Breast epithelium (tissue), 4 donors: ENCODE measurements at regions not wholly inside any gene's neighbourhood (a gene's known extent, or its start where the extent isn't known, plus 50 kb on each side); places are given as distances from the start of the nearest gene placed in this dataset.

Source experiments
- DNase-seq, 2 donors: peaks; one replicate each; pipeline ENCODE4 v3.0.0-alpha.2; 2019; ENCODE audit warnings: low spot score in 2 of 2
- H3K27ac ChIP-seq, 2 donors: fragments of 200-600 bp; sonication (generic) in 1 of 2; one replicate each; pipeline ENCODE4 v1.5.1; 2016 to 2019; ENCODE audit warnings: mild to moderate bottlenecking in 1 of 2
- H3K27me3 ChIP-seq, 2 donors: fragments of 200-600 bp; sonication (generic) in 1 of 2; one replicate each; pipeline versions ENCODE4 v1.5.1 to v1.6.0; 2017 to 2019; ENCODE audit warnings: control low read depth in 1 of 2, mild to moderate bottlenecking in 1 of 2
- H3K36me3 ChIP-seq: fragments of 200-600 bp; one replicate; pipeline ENCODE4 v1.5.1; 2019
- H3K4me1 ChIP-seq, 2 donors: fragments of 200-600 bp; sonication (generic); one replicate each; pipeline ENCODE4 v1.5.1; 2016 to 2019; ENCODE audit warnings: control low read depth in 1 of 2
- H3K4me3 ChIP-seq, 3 donors: fragments of 200-600 bp; sonication (generic); 1 replicate in 2 of 3; 2 replicates in 1 of 3; pipeline ENCODE4 v1.5.1; 2016 to 2019; ENCODE audit warnings: mild to moderate bottlenecking in 3 of 3, moderate library complexity in 2 of 3
- H3K9me3 ChIP-seq, 2 donors: fragments of 200-600 bp; sonication (generic) in 1 of 2; one replicate each; pipeline ENCODE4 v1.5.1; 2016 to 2019; ENCODE audit warnings: control low read depth in 1 of 2
- CTCF ChIP-seq, 3 donors: fragments of 450-650 bp; IDR thresholded peaks; one replicate each; pipeline ENCODE4 v1.5.1; 2016 to 2017; ENCODE audit warnings: antibody characterized with exemption in 3 of 3, mild to moderate bottlenecking in 3 of 3, moderate library complexity in 3 of 3
- POLR2A ChIP-seq: fragments of 450-650 bp; IDR thresholded peaks from one replicate; pipeline ENCODE4 v1.6.1; 2016; ENCODE audit warnings: antibody characterized with exemption, mild to moderate bottlenecking, moderate library complexity
- POLR2AphosphoS5 ChIP-seq, 3 donors: sonication (generic); formaldehyde crosslinking; IDR thresholded peaks; one replicate each; pipeline ENCODE4 v1.6.1; 2017; ENCODE audit warnings: antibody characterized with exemption in 3 of 3
- intact Hi-C: fragments of 100-400 bp; cut with DNase I; formaldehyde crosslinking; loops from one replicate; pipeline ENCODE4 v1.15.1; 2023; ENCODE audit warnings: low total_unique reads

DNA sequence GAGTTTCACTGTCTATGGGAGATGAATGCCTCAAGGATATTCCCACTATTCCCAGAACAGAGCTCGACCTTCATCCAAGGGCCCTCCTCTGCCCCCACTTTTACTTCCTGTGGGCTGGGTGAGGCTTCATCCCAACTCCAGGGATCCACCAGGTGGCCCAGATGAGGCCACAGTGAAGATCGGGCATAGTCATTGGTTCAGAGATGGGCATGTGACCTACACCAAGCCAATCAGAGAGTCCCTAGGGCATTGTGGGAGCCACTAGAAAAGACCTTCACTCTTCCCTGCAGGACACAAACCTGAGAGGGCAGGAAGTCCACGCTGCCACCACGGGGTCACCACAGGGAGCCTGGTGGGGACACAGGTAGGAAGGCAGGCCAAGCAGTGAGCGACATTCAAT is 72.9 kb upstream of the SLC22A16 start:
- Histone ChIP-seq H3K36me3 (no peaks in the 10 kb centered on the region), H3K4me3 (no peak overlapping the region), H3K9me3 (peaks cover 0 to 12% of the 10 kb centered on the region in 2 donors), H3K27ac (no peak overlapping the region), H3K4me1 (no peaks in the 10 kb centered on the region), H3K27me3 (no peaks in the 10 kb centered on the region)
- no peak for DNase-seq
- intact Hi-C loops = no loop called here
- TF ChIP-seq CTCF (IDR thresholded peaks at IDR 0.05) = no peak
- TF ChIP-seq POLR2AphosphoS5 (IDR thresholded peaks at IDR 0.05) = no peak
- no peak for TF ChIP-seq POLR2A

GRCh38 chr6:110548110-110548847 is 71.9 kb upstream of the SLC22A16 start:
- no peaks in the 10 kb centered on the region for H3K27me3 ChIP-seq
- H3K27ac ChIP-seq = peak overlapping the region in 1 of 2 donors; percentile 34
- no peak for DNase-seq
- TF ChIP-seq CTCF (IDR thresholded peaks at IDR 0.05) = no peak
- TF ChIP-seq POLR2A = no peak
- TF ChIP-seq POLR2AphosphoS5 (IDR thresholded peaks at IDR 0.05) = no peak
- no peaks in the 10 kb centered on the region for H3K36me3 ChIP-seq
- no peaks in the 10 kb centered on the region for H3K4me1 ChIP-seq
- H3K4me3 ChIP-seq = no peak overlapping the region
- H3K9me3 ChIP-seq = peaks cover 0 to 12% of the 10 kb centered on the region in 2 donors
- intact Hi-C loops = no loop called here

GRCh38 chr6:110547266-110547964 is 71.0 kb upstream of the SLC22A16 start:
- H3K4me1 ChIP-seq = peaks cover 0 to under 1% of the 10 kb centered on the region in 2 donors
- no peak overlapping the region for H3K4me3 ChIP-seq
- no peak for TF ChIP-seq CTCF (IDR thresholded peaks at IDR 0.05)
- TF ChIP-seq POLR2AphosphoS5 (IDR thresholded peaks at IDR 0.05) = no peak
- no peak for TF ChIP-seq POLR2A
- no peak for DNase-seq
- peak overlapping the region; percentile 63 to 76 for H3K27ac ChIP-seq
- peaks cover 0 to 12% of the 10 kb centered on the region in 2 donors for H3K9me3 ChIP-seq
- intact Hi-C loops = no loop called here
- no peaks in the 10 kb centered on the region for H3K36me3 ChIP-seq
- H3K27me3 ChIP-seq = no peaks in the 10 kb centered on the region

DNA sequence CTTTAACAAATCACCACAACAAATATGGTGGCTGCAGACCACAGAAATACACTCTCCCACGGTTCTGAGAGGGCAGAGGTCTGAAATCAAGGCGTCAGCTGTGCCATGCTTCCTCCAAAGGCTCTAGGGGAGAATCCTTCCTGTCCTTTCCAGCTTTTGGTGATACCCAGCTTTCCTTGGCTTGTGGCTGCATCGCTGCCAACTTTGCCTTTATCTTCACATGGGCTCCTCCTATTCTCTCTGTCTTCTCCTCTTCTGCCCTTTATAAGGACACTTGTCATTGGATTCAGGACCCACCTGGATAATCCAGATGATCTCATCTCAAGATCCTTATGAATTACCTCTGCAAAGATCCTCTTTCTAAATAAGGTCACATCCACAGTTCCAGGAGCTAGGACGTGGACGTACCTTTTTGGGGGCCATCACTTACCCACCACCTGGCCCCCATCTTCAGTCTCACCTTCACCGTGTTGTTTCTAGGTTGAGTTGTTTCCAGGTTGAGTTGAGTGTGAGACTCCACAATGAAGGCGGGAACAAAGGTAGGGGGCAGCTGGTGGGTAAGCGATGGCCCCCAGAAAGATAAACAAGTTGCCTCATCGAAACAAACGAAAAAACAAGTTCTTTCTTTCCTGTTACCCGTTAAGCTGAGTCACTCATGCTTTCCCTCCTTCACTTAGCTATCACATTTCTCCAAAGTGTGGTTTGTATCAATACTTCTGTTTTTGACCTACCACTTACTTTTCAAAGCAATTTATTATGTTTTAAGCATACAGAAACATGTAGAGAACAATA is 68.9 kb upstream of the SLC22A16 start:
- H3K27me3 ChIP-seq = no peaks in the 10 kb centered on the region
- no peak for TF ChIP-seq CTCF (IDR thresholded peaks at IDR 0.05)
- TF ChIP-seq POLR2A = no peak
- no peak for TF ChIP-seq POLR2AphosphoS5 (IDR thresholded peaks at IDR 0.05)
- H3K27ac ChIP-seq = no peak overlapping the region
- intact Hi-C loops = no loop called here
- H3K9me3 ChIP-seq = peaks cover 0 to 7% of the 10 kb centered on the region in 2 donors
- peaks cover 0 to 3% of the 10 kb centered on the region in 2 donors for H3K4me1 ChIP-seq
- DNase-seq = no peak
- no peak overlapping the region for H3K4me3 ChIP-seq
- H3K36me3 ChIP-seq = no peaks in the 10 kb centered on the region
